ENCODE measurements at regions not wholly inside any gene's neighbourhood (a gene's known extent, or its start where the extent isn't known, plus 50 kb on each side); places are given as distances from the start of the nearest gene placed in this dataset.

GRCh38 chr2:200242570-200242969, 63.9 kb upstream of the SPATS2L start:
- no peak overlapping the region for H3K4me3 ChIP-seq
- in situ Hi-C loops (cut with MboI; ENCODE audit: low sequenced_read_pairs in 4 of 4): no loop called here
- no peak overlapping the region for H3K27ac ChIP-seq
- DNase-seq: no peak
- H3K4me1 ChIP-seq: no peaks in the 10 kb centered on the region
- no peak for TF ChIP-seq CTCF (IDR thresholded peaks at IDR 0.05 in 4 of 5, conservative IDR thresholded peaks at IDR 0.05 in 1 of 5)
- no peak for ATAC-seq
- H3K9me3 ChIP-seq: no peaks in the 10 kb centered on the region
- intact Hi-C loops (cut with DNase I; ENCODE audit: low total_unique reads): no loop called here
- H3K36me3 ChIP-seq: no peaks in the 10 kb centered on the region
- H3K27me3 ChIP-seq: no peaks in the 10 kb centered on the region

- Histone ChIP-seq H3K27me3 (no peaks in the 10 kb centered on the region), H3K27ac (no peak overlapping the region), H3K4me3 (no peak overlapping the region), H3K36me3 (no peaks in the 10 kb centered on the region), H3K4me1 (no peaks in the 10 kb centered on the region), H3K9me3 (no peaks in the 10 kb centered on the region)
- in situ Hi-C loops (cut with MboI; ENCODE audit: low sequenced_read_pairs in 4 of 4): no loop called here
- intact Hi-C loops (cut with DNase I; ENCODE audit: low total_unique reads): no loop called here
- no peak for DNase-seq
- TF ChIP-seq CTCF (IDR thresholded peaks at IDR 0.05 in 4 of 5, conservative IDR thresholded peaks at IDR 0.05 in 1 of 5) (no peak), POLR2A (IDR thresholded peaks at IDR 0.05) (no peak)
- ATAC-seq: no peak
Observed at GRCh38 chr2:200243441-200243840, 63.1 kb upstream of the SPATS2L start.

DNA sequence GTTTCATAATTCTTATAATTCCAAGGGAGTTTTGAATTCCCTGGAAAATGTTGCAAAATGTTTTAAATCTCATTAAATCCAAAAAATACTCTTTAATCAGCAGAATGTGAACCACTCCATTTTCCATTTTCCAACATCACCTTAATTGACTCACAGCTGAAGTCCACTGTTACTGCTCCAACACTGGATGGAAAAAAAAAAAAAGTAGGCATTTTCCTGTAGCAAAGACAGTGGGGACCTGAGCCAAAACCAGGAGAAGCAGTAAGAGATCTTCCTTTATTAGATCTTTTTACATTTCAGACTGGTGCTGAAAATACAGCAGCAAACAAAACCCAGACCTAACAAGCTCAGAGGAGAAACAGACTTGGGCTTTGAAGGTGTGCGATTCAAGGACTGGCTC, 62.4 kb upstream of the SPATS2L start:
- Histone ChIP-seq H3K9me3 (no peaks in the 10 kb centered on the region), H3K4me3 (no peak overlapping the region), H3K27me3 (no peaks in the 10 kb centered on the region), H3K4me1 (no peaks in the 10 kb centered on the region), H3K36me3 (no peaks in the 10 kb centered on the region), H3K27ac (no peak overlapping the region)
- ATAC-seq (no peak), DNase-seq (no peak)
- in situ Hi-C loops (cut with MboI; ENCODE audit: low sequenced_read_pairs in 4 of 4) (no loop called here), intact Hi-C loops (cut with DNase I; ENCODE audit: low total_unique reads) (no loop called here)
- no peak for TF ChIP-seq CTCF (IDR thresholded peaks at IDR 0.05 in 4 of 5, conservative IDR thresholded peaks at IDR 0.05 in 1 of 5)
- no peak for TF ChIP-seq POLR2A (IDR thresholded peaks at IDR 0.05)

DNA sequence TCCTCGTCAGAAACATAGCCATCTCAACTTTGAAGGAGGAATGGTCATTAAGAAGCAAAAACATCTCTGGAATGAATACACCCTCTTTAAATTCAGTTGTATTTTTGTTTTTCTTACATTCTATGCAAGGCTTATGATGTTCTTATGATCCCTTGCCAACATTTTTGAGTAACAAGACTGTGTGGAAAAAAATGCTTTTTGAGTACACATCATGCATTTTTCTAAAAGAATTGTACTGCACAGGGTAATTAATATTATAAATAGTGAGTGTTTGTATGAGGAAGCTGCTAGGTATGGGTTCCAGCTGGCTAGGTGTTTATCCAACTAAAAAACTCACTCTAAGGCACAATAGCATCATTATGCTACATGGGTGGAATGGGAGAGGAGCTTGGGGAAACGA, 59.0 kb upstream of the SPATS2L start:
- in situ Hi-C loops (cut with MboI; ENCODE audit: low sequenced_read_pairs in 4 of 4): no loop called here
- TF ChIP-seq CTCF (IDR thresholded peaks at IDR 0.05 in 4 of 5, conservative IDR thresholded peaks at IDR 0.05 in 1 of 5): no peak
- no peak for TF ChIP-seq POLR2A (IDR thresholded peaks at IDR 0.05)
- intact Hi-C loops (cut with DNase I; ENCODE audit: low total_unique reads): no loop called here
- Histone ChIP-seq H3K4me1 (peaks cover 1 to 4% of the 10 kb centered on the region in 2 donors), H3K27me3 (no peaks in the 10 kb centered on the region), H3K36me3 (no peaks in the 10 kb centered on the region), H3K27ac (no peak overlapping the region), H3K9me3 (no peaks in the 10 kb centered on the region), H3K4me3 (no peak overlapping the region)
- ATAC-seq (no peak), DNase-seq (no peak)

DNA sequence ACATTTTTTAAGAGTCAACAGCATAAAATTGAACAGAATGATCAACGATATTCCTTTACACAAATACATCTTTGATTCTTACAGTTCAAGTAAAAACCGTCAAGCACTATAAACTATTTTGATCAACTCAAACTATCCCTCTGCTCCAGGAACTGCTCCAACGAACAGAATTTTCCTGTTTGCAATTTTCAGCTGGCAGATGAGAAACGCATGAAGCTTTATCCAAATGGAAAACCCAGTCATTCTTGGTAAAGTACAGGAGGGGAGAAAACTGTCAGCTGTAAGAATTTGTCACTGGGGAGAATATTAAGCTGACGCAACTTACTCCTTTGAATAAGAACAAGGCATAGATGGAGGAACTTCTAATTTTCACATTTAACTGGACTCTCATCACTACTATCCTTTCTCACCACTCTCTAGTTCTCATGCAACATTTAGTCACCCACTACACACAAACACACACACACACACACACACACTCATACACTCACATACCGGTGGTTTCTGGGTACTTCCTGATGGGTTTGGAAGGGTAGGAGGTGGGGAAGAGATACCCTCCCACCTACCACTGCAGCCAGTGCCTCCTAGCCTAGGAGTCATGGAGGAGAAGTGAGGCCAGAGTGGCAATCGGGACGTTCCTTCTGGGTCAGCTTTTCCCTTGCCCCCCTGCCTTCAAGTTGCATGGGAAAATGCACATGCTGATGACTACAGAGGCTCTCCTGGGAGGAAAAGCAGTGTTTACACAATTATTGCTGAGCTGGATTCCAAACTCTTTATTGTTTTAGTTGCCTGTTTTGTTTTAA, 54.0 kb upstream of the SPATS2L start:
- no peaks in the 10 kb centered on the region for H3K9me3 ChIP-seq
- TF ChIP-seq POLR2A (IDR thresholded peaks at IDR 0.05) (no peak), CTCF (IDR thresholded peaks at IDR 0.05 in 4 of 5, conservative IDR thresholded peaks at IDR 0.05 in 1 of 5) (no peak)
- ATAC-seq (peak; percentile 44 to 45), DNase-seq (no peak)
- no peaks in the 10 kb centered on the region for H3K27me3 ChIP-seq
- no peak overlapping the region for H3K27ac ChIP-seq
- H3K36me3 ChIP-seq: no peaks in the 10 kb centered on the region
- no peak overlapping the region for H3K4me3 ChIP-seq
- H3K4me1 ChIP-seq: peaks cover 5 to 11% of the 10 kb centered on the region in 2 donors
- in situ Hi-C loops (cut with MboI; ENCODE audit: low sequenced_read_pairs in 4 of 4): no loop called here
- intact Hi-C loops (cut with DNase I; ENCODE audit: low total_unique reads): no loop called here
